ENCODE measurements at regions not wholly inside any gene's neighbourhood (a gene's known extent, or its start where the extent isn't known, plus 50 kb on each side); places are given as distances from the start of the nearest gene placed in this dataset.

GRCh38 chr16:9322769-9323168, 231.3 kb downstream of the HAPSTR1 start:
- TF ChIP-seq CTCF (conservative IDR thresholded peaks at IDR 0.05; ENCODE audit: low read length), result no peak
- TF ChIP-seq EZH2phosphoT487 (IDR thresholded peaks at IDR 0.05; ENCODE audit: borderline replicate concordance), result no peak
